ENCODE measurements at regions not wholly inside any gene's neighbourhood (a gene's known extent, or its start where the extent isn't known, plus 50 kb on each side); places are given as distances from the start of the nearest gene placed in this dataset.

DNA sequence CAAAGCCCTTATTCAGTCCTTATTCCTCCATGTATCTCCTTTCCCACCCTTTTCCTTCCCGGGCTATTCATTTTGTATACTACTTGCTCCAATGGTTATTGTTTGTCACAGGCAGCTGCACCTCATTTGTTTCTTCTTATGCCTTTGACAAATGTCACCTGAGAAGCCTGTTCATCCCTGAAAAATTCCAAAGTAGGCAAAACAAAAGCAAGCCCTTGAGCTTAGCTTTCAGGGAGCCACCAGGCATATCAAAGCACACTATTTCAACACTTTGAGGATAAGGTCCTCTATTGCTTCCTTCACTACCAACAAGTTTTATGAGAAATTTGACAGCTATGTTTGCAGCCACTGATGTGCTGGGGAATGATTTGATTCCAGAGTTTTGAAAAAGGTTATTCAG, 738.7 kb upstream of the LMO3 start:
- no peak overlapping the region for H3K27ac ChIP-seq (ENCODE audit: low read depth, low read length, poor library complexity, severe bottlenecking)
- H3K9ac ChIP-seq (ENCODE audit: low read length): no peak overlapping the region
- no peak overlapping the region for H2AFZ ChIP-seq (ENCODE audit: low read length)
- H3K4me2 ChIP-seq (ENCODE audit: low read length): no peak overlapping the region
- H3K36me3 ChIP-seq (ENCODE audit: insufficient read depth, low read length): no peaks in the 10 kb centered on the region
- H3F3A ChIP-seq (ENCODE audit: insufficient read depth, low read length): no peaks in the 10 kb centered on the region
- no peaks in the 10 kb centered on the region for H3K4me1 ChIP-seq (ENCODE audit: insufficient read depth, low read length, severe bottlenecking)
- H3K79me2 ChIP-seq (ENCODE audit: insufficient read depth, low read length): no peaks in the 10 kb centered on the region
- H3K27me3 ChIP-seq (ENCODE audit: insufficient read depth, low read length): no peaks in the 10 kb centered on the region
- TF ChIP-seq, protein P1, sequence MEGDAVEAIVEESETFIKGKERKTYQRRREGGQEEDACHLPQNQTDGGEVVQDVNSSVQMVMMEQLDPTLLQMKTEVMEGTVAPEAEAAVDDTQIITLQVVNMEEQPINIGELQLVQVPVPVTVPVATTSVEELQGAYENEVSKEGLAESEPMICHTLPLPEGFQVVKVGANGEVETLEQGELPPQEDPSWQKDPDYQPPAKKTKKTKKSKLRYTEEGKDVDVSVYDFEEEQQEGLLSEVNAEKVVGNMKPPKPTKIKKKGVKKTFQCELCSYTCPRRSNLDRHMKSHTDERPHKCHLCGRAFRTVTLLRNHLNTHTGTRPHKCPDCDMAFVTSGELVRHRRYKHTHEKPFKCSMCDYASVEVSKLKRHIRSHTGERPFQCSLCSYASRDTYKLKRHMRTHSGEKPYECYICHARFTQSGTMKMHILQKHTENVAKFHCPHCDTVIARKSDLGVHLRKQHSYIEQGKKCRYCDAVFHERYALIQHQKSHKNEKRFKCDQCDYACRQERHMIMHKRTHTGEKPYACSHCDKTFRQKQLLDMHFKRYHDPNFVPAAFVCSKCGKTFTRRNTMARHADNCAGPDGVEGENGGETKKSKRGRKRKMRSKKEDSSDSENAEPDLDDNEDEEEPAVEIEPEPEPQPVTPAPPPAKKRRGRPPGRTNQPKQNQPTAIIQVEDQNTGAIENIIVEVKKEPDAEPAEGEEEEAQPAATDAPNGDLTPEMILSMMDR (IDR thresholded peaks at IDR 0.05; ENCODE audit: low read length): no peak
- no peak for TF ChIP-seq EZH2 (IDR thresholded peaks at IDR 0.05; ENCODE audit: borderline replicate concordance, low read length)
- no peaks in the 10 kb centered on the region for H3K9me3 ChIP-seq (ENCODE audit: low read length)
- H3K9me2 ChIP-seq (ENCODE audit: low read depth, low read length): no peaks in the 10 kb centered on the region
- H3K4me3 ChIP-seq (ENCODE audit: low read depth, low read length, poor library complexity, severe bottlenecking): no peak overlapping the region
- H4K20me1 ChIP-seq (ENCODE audit: insufficient read depth, low read length): no peaks in the 10 kb centered on the region

- no peak overlapping the region for H3K4me2 ChIP-seq (ENCODE audit: low read length)
- H3K4me3 ChIP-seq (ENCODE audit: low read depth, low read length, poor library complexity, severe bottlenecking): no peak overlapping the region
- H3K27me3 ChIP-seq (ENCODE audit: insufficient read depth, low read length): no peaks in the 10 kb centered on the region
- no peak overlapping the region for H3K9ac ChIP-seq (ENCODE audit: low read length)
- no peaks in the 10 kb centered on the region for H3K4me1 ChIP-seq (ENCODE audit: insufficient read depth, low read length, severe bottlenecking)
- H3K79me2 ChIP-seq (ENCODE audit: insufficient read depth, low read length): no peaks in the 10 kb centered on the region
- H4K20me1 ChIP-seq (ENCODE audit: insufficient read depth, low read length): no peaks in the 10 kb centered on the region
- no peak overlapping the region for H3K27ac ChIP-seq (ENCODE audit: low read depth, low read length, poor library complexity, severe bottlenecking)
- H3K9me3 ChIP-seq (ENCODE audit: low read length): no peaks in the 10 kb centered on the region
- H3K9me2 ChIP-seq (ENCODE audit: low read depth, low read length): no peaks in the 10 kb centered on the region
- TF ChIP-seq EZH2 (IDR thresholded peaks at IDR 0.05; ENCODE audit: borderline replicate concordance, low read length): no peak
- TF ChIP-seq, protein P1 (IDR thresholded peaks at IDR 0.05; ENCODE audit: low read length): no peak
- H3F3A ChIP-seq (ENCODE audit: insufficient read depth, low read length): no peaks in the 10 kb centered on the region
- no peak overlapping the region for H2AFZ ChIP-seq (ENCODE audit: low read length)
- no peaks in the 10 kb centered on the region for H3K36me3 ChIP-seq (ENCODE audit: insufficient read depth, low read length)
These were observed 736.5 kb upstream of the LMO3 start for GRCh38 chr12:17342381-17342961.

DNA sequence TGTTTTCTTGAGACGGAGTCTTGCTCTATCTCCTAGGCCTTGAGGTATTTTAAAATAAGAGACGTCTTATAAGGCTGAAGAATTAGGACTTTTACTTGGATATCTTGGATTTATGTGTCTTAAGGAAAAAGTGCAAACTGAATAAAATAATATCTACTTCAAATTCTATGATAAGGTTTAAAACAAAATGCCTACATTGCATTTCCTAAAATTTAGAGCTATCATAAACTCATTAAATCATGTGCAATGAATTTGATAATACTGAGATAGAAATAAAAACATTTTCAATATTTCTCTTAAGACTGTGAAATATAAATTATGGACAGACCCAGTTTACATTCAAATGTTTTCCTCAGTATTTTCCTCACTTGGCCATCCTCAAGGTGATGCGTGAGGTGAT, 729.5 kb upstream of the LMO3 start:
- no peak overlapping the region for H2AFZ ChIP-seq (ENCODE audit: low read length)
- H3K27me3 ChIP-seq (ENCODE audit: insufficient read depth, low read length): no peaks in the 10 kb centered on the region
- H3K4me3 ChIP-seq (ENCODE audit: low read depth, low read length, poor library complexity, severe bottlenecking): no peak overlapping the region
- H3K79me2 ChIP-seq (ENCODE audit: insufficient read depth, low read length): no peaks in the 10 kb centered on the region
- H3K9me2 ChIP-seq (ENCODE audit: low read depth, low read length): no peaks in the 10 kb centered on the region
- TF ChIP-seq EZH2 (IDR thresholded peaks at IDR 0.05; ENCODE audit: borderline replicate concordance, low read length): no peak
- TF ChIP-seq, protein P1 (IDR thresholded peaks at IDR 0.05; ENCODE audit: low read length): no peak
- H3K9ac ChIP-seq (ENCODE audit: low read length): no peak overlapping the region
- no peaks in the 10 kb centered on the region for H3K36me3 ChIP-seq (ENCODE audit: insufficient read depth, low read length)
- no peaks in the 10 kb centered on the region for H3K9me3 ChIP-seq (ENCODE audit: low read length)
- H3K4me2 ChIP-seq (ENCODE audit: low read length): no peak overlapping the region
- H4K20me1 ChIP-seq (ENCODE audit: insufficient read depth, low read length): no peaks in the 10 kb centered on the region
- H3F3A ChIP-seq (ENCODE audit: insufficient read depth, low read length): no peaks in the 10 kb centered on the region
- H3K4me1 ChIP-seq (ENCODE audit: insufficient read depth, low read length, severe bottlenecking): no peaks in the 10 kb centered on the region
- no peak overlapping the region for H3K27ac ChIP-seq (ENCODE audit: low read depth, low read length, poor library complexity, severe bottlenecking)
